ENCODE measurements at regions not wholly inside any gene's neighbourhood (a gene's known extent, or its start where the extent isn't known, plus 50 kb on each side); places are given as distances from the start of the nearest gene placed in this dataset.
"Not testable (repeated sequence)": the region's sequence is repeated elsewhere in the genome, so short reads cannot be mapped to it uniquely, and the experiment has no call there.

DNA sequence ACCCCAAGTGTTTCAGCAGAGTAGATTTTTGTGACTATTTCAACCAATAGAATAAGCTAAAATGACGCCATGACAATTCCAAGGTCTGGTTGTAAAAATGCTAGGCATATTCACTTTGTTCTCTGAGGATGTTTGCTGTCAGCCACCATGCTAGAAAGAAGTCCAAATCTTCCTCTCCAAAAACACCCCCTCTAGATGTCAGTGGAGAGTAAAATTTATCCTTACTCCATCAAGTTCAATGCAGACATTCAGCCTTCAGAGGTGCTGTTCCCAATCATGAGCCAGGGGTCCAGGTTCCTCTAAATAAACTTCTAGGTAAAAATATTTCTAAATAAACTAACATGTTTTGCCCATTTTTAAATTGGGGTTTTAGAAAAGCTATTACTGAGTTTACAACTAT is 395.4 kb upstream of the ADAMTS5 start:
- no peak for DNase-seq (ENCODE audit: low read depth in 2 of 2)

DNA sequence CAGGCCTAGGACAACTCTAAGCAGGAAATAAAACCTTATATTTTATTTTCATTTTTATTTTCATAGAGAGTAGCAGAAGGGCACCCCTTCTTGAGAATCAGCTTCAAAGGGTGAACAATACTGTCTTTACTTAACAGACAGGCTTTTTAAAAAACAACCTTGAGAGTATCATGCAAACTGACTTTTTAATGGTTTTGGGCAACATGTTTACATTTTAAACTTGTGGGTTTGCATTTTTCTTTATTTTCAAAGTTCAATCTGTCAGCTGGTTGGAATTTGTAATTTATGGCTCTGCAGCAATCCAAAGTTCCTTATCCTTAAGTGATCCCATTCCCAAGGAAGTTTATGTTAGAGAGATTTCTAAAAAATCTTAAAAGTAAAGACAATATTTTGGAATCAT is 392.3 kb upstream of the ADAMTS5 start:
- no peak for DNase-seq (ENCODE audit: low read depth in 2 of 2)

DNA sequence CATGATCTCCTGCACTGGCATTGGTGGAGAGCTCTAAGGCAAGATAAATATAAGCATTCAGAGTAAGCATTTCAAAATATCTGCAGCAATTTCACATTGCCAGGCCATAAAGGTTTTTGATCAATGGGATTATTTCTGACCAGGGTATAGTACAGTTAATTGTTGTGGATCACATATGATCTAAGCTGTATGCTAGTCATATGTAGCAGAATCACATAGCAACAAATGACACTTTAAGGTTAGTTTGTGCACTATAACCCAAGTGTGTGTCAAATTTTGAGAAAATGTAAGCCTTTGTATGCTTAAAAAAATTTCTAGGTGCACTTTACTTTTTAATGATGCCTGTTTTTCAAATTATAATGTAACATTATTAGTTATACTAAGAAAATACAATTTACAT is 386.0 kb upstream of the ADAMTS5 start:
- DNase-seq (ENCODE audit: low read depth in 2 of 2): no peak

- DNase-seq (ENCODE audit: low read depth in 2 of 2): no peak
Observed at GRCh38 chr21:27346041-27346448, 379.2 kb upstream of the ADAMTS5 start.

- DNase-seq (ENCODE audit: low read depth in 2 of 2): no peak
Observed at GRCh38 chr21:27339902-27340301, 373.0 kb upstream of the ADAMTS5 start.

- not testable (repeated sequence) for DNase-seq (ENCODE audit: low read depth in 2 of 2)
Observed at GRCh38 chr21:27338007-27338406, 371.1 kb upstream of the ADAMTS5 start.

DNA sequence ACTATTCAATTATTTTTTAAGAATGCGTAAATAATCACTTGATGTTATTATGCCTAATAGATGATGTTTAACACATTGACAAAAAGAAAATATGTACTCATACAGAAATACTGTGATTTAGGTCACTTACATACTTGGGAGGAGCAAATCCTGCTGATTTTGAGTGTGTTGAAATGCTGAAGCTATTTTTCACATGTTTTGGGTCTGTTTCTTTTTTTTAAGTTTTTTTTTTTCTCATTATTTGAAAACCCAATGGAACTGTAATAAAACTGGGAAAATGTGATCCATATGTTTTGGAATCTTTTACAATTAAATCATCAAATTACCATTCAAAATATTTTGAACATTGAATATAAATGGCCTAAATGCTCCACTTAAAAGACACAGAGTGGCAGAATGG is 366.2 kb upstream of the ADAMTS5 start:
- no peak for DNase-seq (ENCODE audit: low read depth in 2 of 2)

GRCh38 chr21:27329255-27329851 is 362.5 kb upstream of the ADAMTS5 start:
- no peak for DNase-seq (ENCODE audit: low read depth in 2 of 2)

GRCh38 chr21:27326301-27326700 is 359.4 kb upstream of the ADAMTS5 start:
- DNase-seq (ENCODE audit: low read depth in 2 of 2): no peak

DNA sequence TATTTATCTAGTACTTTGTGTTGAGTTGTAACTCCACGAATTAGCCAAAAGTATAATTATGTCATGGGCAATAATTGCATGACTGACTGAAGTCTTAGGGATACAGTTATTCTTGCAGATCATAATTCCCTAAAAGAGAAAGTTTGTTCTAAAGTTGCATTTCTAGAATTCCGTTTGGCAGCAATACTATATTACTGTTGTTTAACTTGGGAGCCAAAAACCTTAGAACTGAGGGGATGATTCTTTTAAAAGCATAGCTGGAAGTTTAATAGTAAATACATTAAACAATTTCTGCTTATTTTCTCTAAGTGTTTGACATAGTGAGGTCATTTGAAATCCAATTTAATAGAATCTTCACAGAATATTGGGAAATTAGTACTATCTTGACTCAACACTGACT is 356.4 kb upstream of the ADAMTS5 start:
- DNase-seq (ENCODE audit: low read depth in 2 of 2): no peak

- DNase-seq (ENCODE audit: low read depth in 2 of 2): no peak
Observed at GRCh38 chr21:27321791-27322190, 354.9 kb upstream of the ADAMTS5 start.

GRCh38 chr21:27320868-27321267 is 354.0 kb upstream of the ADAMTS5 start:
- no peak for DNase-seq (ENCODE audit: low read depth in 2 of 2)

DNA sequence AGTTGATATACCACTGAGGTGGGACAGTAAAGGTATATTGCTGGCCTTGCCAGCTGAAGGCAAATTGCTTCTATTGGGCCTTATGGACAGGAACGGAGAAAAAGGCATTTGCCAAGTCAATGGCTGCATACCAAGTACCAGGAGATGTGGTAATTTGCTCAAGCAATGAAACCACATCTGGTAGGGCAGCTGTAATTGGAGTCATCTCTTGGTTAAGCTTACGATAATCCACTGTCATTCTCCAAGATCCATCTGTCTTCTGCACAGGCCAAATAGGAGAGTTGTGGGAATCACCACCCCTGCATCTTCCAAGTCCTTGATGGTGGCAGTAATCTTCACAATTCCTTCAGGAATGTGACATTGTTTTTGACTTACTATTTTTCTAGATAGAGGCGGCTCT is 350.7 kb upstream of the ADAMTS5 start:
- DNase-seq (ENCODE audit: low read depth in 2 of 2): not testable (repeated sequence)

- DNase-seq (ENCODE audit: low read depth in 2 of 2): no peak
Observed at GRCh38 chr21:27315373-27315772, 348.5 kb upstream of the ADAMTS5 start.

DNA sequence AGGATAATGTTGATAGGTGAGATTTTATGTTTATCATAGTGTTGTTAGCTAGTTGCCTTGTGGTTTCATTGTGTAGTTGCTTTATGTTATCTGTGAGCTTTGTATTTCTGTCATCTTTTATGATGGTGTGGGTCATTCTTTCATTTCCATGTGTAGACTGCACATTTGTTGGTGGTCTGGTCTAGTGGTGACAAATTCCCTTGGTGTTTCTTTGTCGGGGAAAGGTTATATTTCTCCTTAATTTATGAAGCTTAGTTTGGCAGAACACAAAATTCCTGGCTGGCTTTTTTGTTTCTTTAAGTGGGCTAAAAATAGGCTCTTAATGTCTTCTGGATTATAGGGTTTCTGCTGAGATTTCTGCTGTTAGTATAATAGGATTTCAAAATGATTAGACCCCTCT is 347.2 kb upstream of the ADAMTS5 start:
- no peak for DNase-seq (ENCODE audit: low read depth in 2 of 2)

DNA sequence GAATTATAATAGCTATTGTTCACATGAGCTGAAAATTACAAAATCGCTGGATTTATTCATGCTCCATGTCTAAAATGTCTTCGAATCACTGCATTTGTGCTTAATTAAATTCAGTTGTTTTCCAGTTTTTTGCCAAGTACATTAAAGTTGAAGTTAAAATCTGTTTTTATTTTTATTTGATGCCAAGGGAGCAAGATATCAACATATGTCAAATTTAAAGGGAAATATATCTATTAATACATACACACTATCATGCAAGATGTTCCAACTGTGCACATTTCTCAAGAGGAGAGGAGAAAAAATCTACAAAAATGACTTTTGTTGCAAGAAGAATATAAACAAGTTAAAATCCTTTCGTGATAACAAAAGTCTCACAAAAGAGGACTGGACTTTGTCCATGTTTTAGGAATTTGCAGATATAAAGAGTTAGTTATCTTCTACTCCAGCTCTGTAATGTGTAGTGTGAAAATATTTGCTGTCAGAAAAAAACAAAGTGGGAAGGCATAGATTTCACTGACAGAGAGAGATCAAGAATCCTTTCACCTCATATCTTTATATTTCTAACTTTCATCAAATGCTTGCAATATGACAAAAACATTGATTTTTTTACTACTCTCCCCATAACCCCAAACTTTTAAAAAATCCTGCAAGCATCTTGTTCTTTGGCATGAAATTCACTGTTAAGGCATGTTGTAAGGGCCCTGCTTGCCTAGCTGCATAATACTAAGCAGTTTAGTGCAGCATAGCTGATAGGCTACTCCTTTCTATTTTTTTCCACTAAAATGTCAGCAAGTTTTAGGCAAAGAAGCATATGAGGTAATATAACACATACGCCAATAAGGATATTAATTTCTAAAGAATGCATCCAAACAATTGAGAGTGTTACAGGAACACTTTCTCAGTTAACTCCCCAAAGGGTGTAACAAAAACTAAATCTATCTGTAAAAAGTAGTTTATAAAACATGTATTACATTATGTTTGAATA is 340.2 kb upstream of the ADAMTS5 start:
- DNase-seq (ENCODE audit: low read depth in 2 of 2): no peak

- no peak for DNase-seq (ENCODE audit: low read depth in 2 of 2)
Observed at GRCh38 chr21:27306206-27306605, 339.3 kb upstream of the ADAMTS5 start.

DNA sequence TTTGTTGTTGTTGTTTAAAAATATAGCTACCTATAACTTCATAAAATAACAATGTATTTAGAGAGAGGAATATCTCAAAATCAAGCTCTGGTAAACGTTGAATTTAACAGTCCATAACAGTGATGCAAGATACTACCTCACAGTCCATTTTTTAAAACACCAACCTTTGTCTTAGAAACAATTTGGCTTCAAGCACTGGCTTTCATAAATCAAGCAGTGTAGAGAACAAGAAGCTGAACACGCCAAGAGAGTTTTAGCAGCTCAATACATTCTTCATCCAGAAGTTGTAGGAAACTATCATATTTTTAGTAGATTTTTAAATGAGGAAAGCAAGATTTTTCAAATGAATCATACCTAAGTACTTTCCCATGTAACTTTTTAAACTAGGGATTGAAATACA is 334.3 kb upstream of the ADAMTS5 start:
- no peak for DNase-seq (ENCODE audit: low read depth in 2 of 2)

GRCh38 chr21:27300770-27301169 is 333.9 kb upstream of the ADAMTS5 start:
- no peak for DNase-seq (ENCODE audit: low read depth in 2 of 2)

- no peak for DNase-seq (ENCODE audit: low read depth in 2 of 2)
Observed at GRCh38 chr21:27298465-27298864, 331.6 kb upstream of the ADAMTS5 start.

- DNase-seq (ENCODE audit: low read depth in 2 of 2): no peak
Observed at GRCh38 chr21:27293239-27293638, 326.4 kb upstream of the ADAMTS5 start.

- no peak for DNase-seq (ENCODE audit: low read depth in 2 of 2)
Observed at GRCh38 chr21:27292783-27293182, 325.9 kb upstream of the ADAMTS5 start.

DNA sequence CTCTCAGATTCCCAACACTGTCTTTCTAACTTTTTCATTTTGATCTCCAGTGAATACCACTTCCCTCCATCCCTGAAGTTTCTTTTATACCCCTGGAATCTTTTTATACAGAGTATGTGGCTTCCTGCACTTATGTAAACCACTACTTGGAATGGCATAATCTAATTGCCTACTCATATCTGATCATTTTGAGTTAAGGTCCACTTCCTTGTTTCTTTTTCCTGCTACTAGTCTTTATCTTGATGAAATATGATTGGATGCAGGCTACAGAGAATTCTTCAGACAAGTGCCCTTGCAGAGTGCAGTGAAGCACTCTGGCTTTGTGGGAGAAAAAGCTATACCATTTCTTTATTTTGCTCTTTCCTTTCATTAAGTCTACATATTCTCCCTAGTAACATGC is 325.3 kb upstream of the ADAMTS5 start:
- no peak for DNase-seq (ENCODE audit: low read depth in 2 of 2)

Data from lung microvascular endothelial cell (primary cell).